ENCODE measurements at regions not wholly inside any gene's neighbourhood (a gene's known extent, or its start where the extent isn't known, plus 50 kb on each side); places are given as distances from the start of the nearest gene placed in this dataset.
A peak's percentile ranks its signal among the peaks of the same experiment; 100 is the strongest.

- H3K4me2 ChIP-seq: no peak overlapping the region
- TF ChIP-seq BCL3 (IDR thresholded peaks at IDR 0.05) (no peak), TFCP2L1 (CRISPR knock-in tag; IDR thresholded peaks at IDR 0.05) (no peak), EP300 (IDR thresholded peaks at IDR 0.05) (no peak), EHMT2 (IDR thresholded peaks at IDR 0.05; ENCODE audit: low read depth) (no peak), POLR2AphosphoS2 (conservative IDR thresholded peaks at IDR 0.05; ENCODE audit: low read length) (no peak), HOXB5 (CRISPR knock-in tag; IDR thresholded peaks at IDR 0.05) (no peak), FOXS1 (CRISPR knock-in tag; IDR thresholded peaks at IDR 0.05) (no peak), EHF (CRISPR knock-in tag; IDR thresholded peaks at IDR 0.05) (no peak), HDAC2 (IDR thresholded peaks at IDR 0.05) (no peak), NPAS2 (CRISPR knock-in tag; IDR thresholded peaks at IDR 0.05; ENCODE audit: borderline replicate concordance) (no peak), RARB (CRISPR knock-in tag; IDR thresholded peaks at IDR 0.05) (no peak), POLR2A (IDR thresholded peaks at IDR 0.05; ENCODE audit: low read length) (no peak), NR3C1 (IDR thresholded peaks at IDR 0.05) (no peak), ZSCAN20 (CRISPR knock-in tag; IDR thresholded peaks at IDR 0.05) (no peak), CEBPB (IDR thresholded peaks at IDR 0.05) (no peak), GATA3 (IDR thresholded peaks at IDR 0.05; ENCODE audit: borderline replicate concordance) (no peak), HEYL (CRISPR knock-in tag; IDR thresholded peaks at IDR 0.05) (no peak)
- no peaks in the 10 kb centered on the region for H3K9me3 ChIP-seq
- FAIRE-seq (no peak), DNase-seq (ENCODE audit: low read depth in 1 of 2, low spot score in 1 of 2) (no peak), ATAC-seq (no peak)
- no peak overlapping the region for H3K4me3 ChIP-seq
- H3K4me1 ChIP-seq: no peaks in the 10 kb centered on the region
- WGBS (ENCODE audit: missing lambda C conversion rate): 5% methylated on average over 5 of the region's 5 CpGs
- no peak overlapping the region for H3K27ac ChIP-seq
- POLR2A ChIA-PET: no interaction called here
- CTCF ChIA-PET: interaction anchor here (0.6 kb wide), 1 partner anchor 279 kb away, joined by 3 read pairs; no protein-coding TSS in a partner anchor
Observed at GRCh38 chr16:77618951-77619350, 103.4 kb upstream of the NUDT7 start.

DNA sequence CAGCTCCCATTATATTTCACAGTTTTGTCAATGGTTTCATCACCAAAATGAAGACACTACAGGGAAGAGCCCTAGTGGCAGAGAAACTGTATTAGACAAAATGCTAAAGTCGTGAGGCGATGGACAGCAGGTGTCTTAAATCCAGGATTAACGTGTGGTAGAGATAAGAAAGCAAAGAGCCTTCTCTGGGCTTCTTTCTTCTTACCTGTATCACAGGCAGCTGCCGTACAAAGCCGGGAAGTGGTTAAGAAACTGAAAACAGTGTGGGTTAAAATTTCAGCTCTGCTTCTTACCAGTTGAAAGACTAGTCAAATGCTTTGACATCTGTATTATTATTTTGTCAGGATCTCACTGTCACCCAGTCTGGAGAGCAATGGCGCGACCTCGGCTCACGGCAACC is 98.2 kb upstream of the NUDT7 start:
- no peak for FAIRE-seq
- CTCF ChIA-PET: interaction anchor here (1.0 to 1.4 kb wide), 2 partner anchors 36 to 40 kb away, joined by 3 read pairs; no protein-coding TSS in a partner anchor

More for the DNA sequence above, 98.2 kb upstream of the NUDT7 start:
- no peak overlapping the region for H3K27ac ChIP-seq
- no peaks in the 10 kb centered on the region for H3K4me1 ChIP-seq
- no peak overlapping the region for H3K4me2 ChIP-seq
- 60% methylated on average over 9 of the region's 9 CpGs for whole genome bisulfite sequencing (ENCODE audit: missing lambda C conversion rate)
- no peak for DNase-seq (ENCODE audit: low read depth in 1 of 2, low spot score in 1 of 2)
- H3K4me3 ChIP-seq: no peak overlapping the region
- POLR2A ChIA-PET: no interaction called here
- no peaks in the 10 kb centered on the region for H3K9me3 ChIP-seq
- TF ChIP-seq USF2 (IDR thresholded peaks at IDR 0.05) (no peak), FOSB (CRISPR knock-in tag; IDR thresholded peaks at IDR 0.05) (no peak), NPAS2 (CRISPR knock-in tag; IDR thresholded peaks at IDR 0.05; ENCODE audit: borderline replicate concordance) (no peak), NFE2L2 (conservative IDR thresholded peaks at IDR 0.05; ENCODE audit: low read length) (no peak), GATA3 (IDR thresholded peaks at IDR 0.05; ENCODE audit: borderline replicate concordance) (no peak), BCL3 (IDR thresholded peaks at IDR 0.05) (no peak)
- TF ChIP-seq, protein P1, sequence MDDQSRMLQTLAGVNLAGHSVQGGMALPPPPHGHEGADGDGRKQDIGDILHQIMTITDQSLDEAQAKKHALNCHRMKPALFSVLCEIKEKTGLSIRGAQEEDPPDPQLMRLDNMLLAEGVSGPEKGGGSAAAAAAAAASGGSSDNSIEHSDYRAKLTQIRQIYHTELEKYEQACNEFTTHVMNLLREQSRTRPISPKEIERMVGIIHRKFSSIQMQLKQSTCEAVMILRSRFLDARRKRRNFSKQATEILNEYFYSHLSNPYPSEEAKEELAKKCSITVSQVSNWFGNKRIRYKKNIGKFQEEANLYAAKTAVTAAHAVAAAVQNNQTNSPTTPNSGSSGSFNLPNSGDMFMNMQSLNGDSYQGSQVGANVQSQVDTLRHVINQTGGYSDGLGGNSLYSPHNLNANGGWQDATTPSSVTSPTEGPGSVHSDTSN (IDR thresholded peaks at IDR 0.05): no peak
- ATAC-seq: 0 out of 6 replicates have a peak, but pooled peaks of 1 of the 2 experiments have one; percentile 24
